Glutamatergic neuron (in vitro differentiated cells): ENCODE measurements at regions not wholly inside any gene's neighbourhood (a gene's known extent, or its start where the extent isn't known, plus 50 kb on each side); places are given as distances from the start of the nearest gene placed in this dataset.

ENCODE experiments used
- DNase-seq: peaks from one replicate; pipeline ENCODE4 v3.0.0; 2022
- H3K27ac Mint-ChIP-seq: one replicate; pipeline ENCODE4 v1.8.0; 2020; ENCODE audit warnings: mild to moderate bottlenecking, mixed read lengths, inconsistent platforms; ENCODE audit not compliant: unreplicated experiment
- H3K27me3 Mint-ChIP-seq: one replicate; pipeline ENCODE4 v1.8.0; 2020; ENCODE audit warnings: mild to moderate bottlenecking, moderate library complexity, mixed read lengths, inconsistent platforms; ENCODE audit not compliant: unreplicated experiment
- H3K36me3 Mint-ChIP-seq: one replicate; pipeline ENCODE4 v1.8.0; 2020; ENCODE audit warnings: mild to moderate bottlenecking, mixed read lengths, inconsistent platforms; ENCODE audit not compliant: unreplicated experiment
- H3K4me1 Mint-ChIP-seq: one replicate; pipeline ENCODE4 v1.8.0; 2020; ENCODE audit warnings: mild to moderate bottlenecking, low read depth, mixed read lengths, inconsistent platforms; ENCODE audit not compliant: unreplicated experiment
- H3K4me3 Mint-ChIP-seq: one replicate; pipeline ENCODE4 v1.8.0; 2020; ENCODE audit warnings: mild to moderate bottlenecking, mixed read lengths, inconsistent platforms; ENCODE audit not compliant: unreplicated experiment
- H3K9me3 Mint-ChIP-seq: one replicate; pipeline ENCODE4 v1.8.0; 2020; ENCODE audit warnings: mild to moderate bottlenecking, moderate library complexity, mixed read lengths, inconsistent platforms; ENCODE audit not compliant: unreplicated experiment
- TF ChIP-seq, protein P1 (sequence below): fragments of 200-600 bp; sonication (generic); IDR thresholded peaks from one replicate; pipeline ENCODE4 v1.5.0; 2021; ENCODE audit not compliant: partially characterized antibody, unreplicated experiment

DNA sequence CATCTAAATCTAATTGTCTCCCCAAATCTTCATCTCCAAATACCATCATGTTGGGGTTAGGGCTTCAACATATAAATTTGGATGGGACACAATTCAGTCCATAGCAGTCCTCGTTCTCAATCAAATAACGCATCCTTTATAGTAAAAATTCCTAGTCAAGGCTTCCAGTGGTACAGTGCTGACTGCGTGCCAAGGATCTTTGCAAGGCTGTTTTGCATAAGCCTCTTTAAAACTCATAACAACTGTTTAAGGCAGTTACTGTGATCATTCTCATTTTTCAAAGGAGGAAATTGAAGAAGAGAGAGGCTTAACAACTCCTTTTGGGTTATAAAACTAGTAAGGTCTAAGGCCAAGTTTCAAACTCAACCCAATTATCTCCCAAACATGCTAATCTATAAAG is 666.9 kb downstream of the NYAP2 start:
- no peak overlapping the region for H3K4me3 Mint-ChIP-seq
- H3K36me3 Mint-ChIP-seq: no peaks in the 10 kb centered on the region
- peaks cover 2% of the 10 kb centered on the region for H3K27me3 Mint-ChIP-seq
- DNase-seq: no peak
- no peak overlapping the region for H3K27ac Mint-ChIP-seq
- H3K9me3 Mint-ChIP-seq: no peaks in the 10 kb centered on the region
- no peaks in the 10 kb centered on the region for H3K4me1 Mint-ChIP-seq
- TF ChIP-seq, protein P1, sequence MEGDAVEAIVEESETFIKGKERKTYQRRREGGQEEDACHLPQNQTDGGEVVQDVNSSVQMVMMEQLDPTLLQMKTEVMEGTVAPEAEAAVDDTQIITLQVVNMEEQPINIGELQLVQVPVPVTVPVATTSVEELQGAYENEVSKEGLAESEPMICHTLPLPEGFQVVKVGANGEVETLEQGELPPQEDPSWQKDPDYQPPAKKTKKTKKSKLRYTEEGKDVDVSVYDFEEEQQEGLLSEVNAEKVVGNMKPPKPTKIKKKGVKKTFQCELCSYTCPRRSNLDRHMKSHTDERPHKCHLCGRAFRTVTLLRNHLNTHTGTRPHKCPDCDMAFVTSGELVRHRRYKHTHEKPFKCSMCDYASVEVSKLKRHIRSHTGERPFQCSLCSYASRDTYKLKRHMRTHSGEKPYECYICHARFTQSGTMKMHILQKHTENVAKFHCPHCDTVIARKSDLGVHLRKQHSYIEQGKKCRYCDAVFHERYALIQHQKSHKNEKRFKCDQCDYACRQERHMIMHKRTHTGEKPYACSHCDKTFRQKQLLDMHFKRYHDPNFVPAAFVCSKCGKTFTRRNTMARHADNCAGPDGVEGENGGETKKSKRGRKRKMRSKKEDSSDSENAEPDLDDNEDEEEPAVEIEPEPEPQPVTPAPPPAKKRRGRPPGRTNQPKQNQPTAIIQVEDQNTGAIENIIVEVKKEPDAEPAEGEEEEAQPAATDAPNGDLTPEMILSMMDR: no peak

DNA sequence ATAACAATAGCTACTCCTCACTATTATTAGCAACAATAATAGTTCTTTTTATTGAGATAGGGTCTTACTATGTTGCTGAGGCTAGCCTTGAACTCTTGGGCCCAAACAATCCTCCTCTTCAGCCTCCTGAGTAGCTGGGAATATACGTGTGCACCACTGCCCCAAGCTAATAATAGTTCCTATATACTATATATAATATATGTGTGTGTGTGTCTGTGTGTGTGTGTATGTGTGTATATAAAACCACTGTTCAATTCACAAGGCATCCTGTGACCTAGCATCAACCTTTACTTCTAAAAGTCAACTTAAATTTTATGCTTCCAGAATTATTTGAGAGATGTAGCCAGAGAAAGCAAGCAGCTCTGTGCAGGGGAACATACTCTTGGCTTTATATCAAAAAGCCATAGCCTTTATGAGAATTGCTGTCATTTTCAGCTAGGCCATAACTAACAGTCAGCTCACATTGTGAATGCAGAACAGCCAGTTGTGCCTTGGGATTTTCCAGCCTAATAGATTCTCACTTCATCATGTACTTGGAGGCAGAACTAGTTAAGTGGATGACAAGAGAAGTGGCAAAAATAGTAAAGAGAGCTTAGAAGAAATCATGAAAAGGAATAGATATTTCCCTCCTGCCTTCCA is 665.5 kb downstream of the NYAP2 start:
- Mint-ChIP-seq H3K27me3 (peaks cover 2% of the 10 kb centered on the region), H3K27ac (no peak overlapping the region)
- TF ChIP-seq, protein P1: no peak

DNA sequence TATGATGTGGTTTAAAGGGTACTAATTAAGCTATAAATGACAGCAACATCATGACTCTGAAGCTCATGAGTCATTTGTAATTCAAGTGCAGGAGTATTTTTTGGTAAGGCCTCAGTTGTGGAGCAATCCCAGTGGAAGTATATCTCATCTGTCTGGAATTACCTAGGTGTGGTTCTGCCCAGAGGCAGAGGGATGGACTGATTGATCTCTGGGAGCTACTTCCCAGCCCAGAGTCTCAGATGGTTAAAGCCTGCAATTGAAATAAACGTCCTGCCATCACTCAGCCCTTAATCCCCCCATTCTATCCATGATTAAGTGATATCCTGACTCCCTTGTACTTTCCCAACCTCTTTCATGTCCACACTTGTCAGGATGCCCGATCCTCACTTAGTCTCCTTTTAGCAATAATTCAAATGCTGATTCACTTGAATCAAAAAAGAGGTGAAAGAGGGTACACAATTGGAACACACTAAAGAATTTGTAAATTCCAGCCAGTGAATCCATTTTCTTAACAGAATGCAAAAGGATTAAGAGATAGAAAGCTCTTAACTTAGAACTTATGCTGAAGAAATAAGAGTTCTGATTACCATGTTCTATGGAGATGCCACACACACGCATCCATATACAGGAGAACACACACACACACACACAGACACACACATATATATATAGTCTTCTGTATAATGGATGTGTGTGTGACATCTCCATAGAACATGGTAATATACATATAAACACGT is 664.4 kb downstream of the NYAP2 start:
- no peaks in the 10 kb centered on the region for H3K4me1 Mint-ChIP-seq
- TF ChIP-seq, protein P1: no peak
- H3K27me3 Mint-ChIP-seq: peaks cover 2% of the 10 kb centered on the region
- no peak for DNase-seq
- no peak overlapping the region for H3K4me3 Mint-ChIP-seq
- no peaks in the 10 kb centered on the region for H3K36me3 Mint-ChIP-seq
- no peaks in the 10 kb centered on the region for H3K9me3 Mint-ChIP-seq
- H3K27ac Mint-ChIP-seq: no peak overlapping the region

More for the DNA sequence above, 665.5 kb downstream of the NYAP2 start:
- Mint-ChIP-seq H3K4me3 (no peak overlapping the region), H3K36me3 (no peaks in the 10 kb centered on the region), H3K9me3 (no peaks in the 10 kb centered on the region), H3K4me1 (no peaks in the 10 kb centered on the region)
- DNase-seq: no peak

DNA sequence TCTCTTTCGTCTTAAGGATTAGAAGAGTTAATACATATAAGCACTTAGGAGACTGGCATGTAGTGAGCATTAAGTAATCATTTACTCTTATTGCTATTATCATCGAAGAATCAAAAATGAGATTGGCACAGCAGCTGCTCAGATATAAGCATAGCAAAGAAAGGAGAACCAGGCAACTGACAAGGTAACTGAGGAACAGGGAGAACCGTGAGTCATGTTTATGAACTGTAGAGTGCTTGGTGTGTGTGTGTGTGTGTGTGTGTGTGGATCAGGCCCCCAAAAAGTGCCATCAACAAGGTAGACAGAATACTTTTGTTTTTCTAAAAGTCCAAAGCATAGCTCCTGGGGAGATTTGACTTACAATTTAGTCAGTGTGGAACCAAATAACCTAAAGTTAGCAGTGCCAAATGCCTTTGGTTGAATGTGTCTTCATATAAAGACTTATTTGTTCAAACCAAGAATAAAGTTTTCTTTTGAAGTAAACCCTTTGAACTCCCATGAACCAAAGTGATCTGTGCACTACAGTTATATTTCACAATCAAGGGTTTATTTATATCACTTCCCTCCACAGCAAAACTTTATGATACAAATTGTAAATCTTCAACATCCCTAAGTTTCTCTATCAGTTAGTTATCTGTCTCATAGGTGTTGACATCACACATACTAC is 660.6 kb downstream of the NYAP2 start:
- H3K27me3 Mint-ChIP-seq: no peaks in the 10 kb centered on the region
- H3K27ac Mint-ChIP-seq: no peak overlapping the region
- no peaks in the 10 kb centered on the region for H3K36me3 Mint-ChIP-seq
- no peaks in the 10 kb centered on the region for H3K4me1 Mint-ChIP-seq
- TF ChIP-seq, protein P1: no peak
- H3K9me3 Mint-ChIP-seq: no peaks in the 10 kb centered on the region
- no peak for DNase-seq
- no peak overlapping the region for H3K4me3 Mint-ChIP-seq

DNA sequence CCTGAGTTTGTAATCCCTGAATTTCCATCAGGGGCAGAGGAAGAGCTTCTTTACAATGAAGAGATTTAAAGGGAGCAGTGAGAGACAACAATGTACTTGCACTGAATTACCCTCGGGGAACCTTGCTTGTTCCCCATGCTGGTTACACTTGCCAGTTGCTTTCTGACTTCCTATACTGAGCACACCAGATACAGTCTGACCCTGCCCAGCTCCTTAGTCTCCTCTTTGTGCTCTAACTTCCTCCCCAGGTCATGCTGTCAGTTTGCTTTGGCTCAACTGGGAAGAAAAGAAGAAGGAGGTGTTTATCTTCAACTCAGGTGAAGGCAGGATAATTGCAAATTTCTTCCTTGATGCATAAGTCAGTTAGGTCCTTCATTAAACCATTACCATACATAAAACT is 658.4 kb downstream of the NYAP2 start:
- DNase-seq: no peak
- Mint-ChIP-seq H3K27ac (no peak overlapping the region), H3K36me3 (no peaks in the 10 kb centered on the region), H3K4me3 (no peak overlapping the region), H3K9me3 (no peaks in the 10 kb centered on the region), H3K27me3 (no peaks in the 10 kb centered on the region), H3K4me1 (peaks cover 1% of the 10 kb centered on the region)
- TF ChIP-seq, protein P1: no peak
